ENCODE measurements at regions not wholly inside any gene's neighbourhood (a gene's known extent, or its start where the extent isn't known, plus 50 kb on each side); places are given as distances from the start of the nearest gene placed in this dataset.

GRCh38 chr17:69724238-69724637 is 309.7 kb downstream of the MAP2K6 start:
- CTCF ChIA-PET = interaction anchor here (1.3 to 1.4 kb wide), 2 partner anchors 11 to 905 kb away, joined by 3 to 4 read pairs; no protein-coding TSS in a partner anchor
- POLR2A ChIA-PET = no interaction called here

GRCh38 chr17:69725146-69725545 is 310.6 kb downstream of the MAP2K6 start:
- WGBS (ENCODE audit: insufficient coverage) = no CpG with 5 or more reads among the region's 3 CpGs
- H3K9me3 ChIP-seq (ENCODE audit: control extremely low read depth in 1 of 5, control insufficient read depth in 4 of 5, insufficient read depth in 2 of 5, low read depth in 1 of 5, low read length in 4 of 5) = no peaks in the 10 kb centered on the region
- H3K27ac ChIP-seq (ENCODE audit: insufficient read depth in 1 of 2, low read depth in 1 of 2, low read length in 2 of 2, poor library complexity in 1 of 2, severe bottlenecking in 2 of 2) = no peak overlapping the region
- POLR2A ChIA-PET = no interaction called here
- peaks cover 0 to 16% (median 5%) of the 10 kb centered on the region in 4 experiments for H3K4me1 ChIP-seq (ENCODE audit: control extremely low read depth in 1 of 4, control insufficient read depth in 4 of 4, insufficient read depth in 4 of 4, low read length in 3 of 4)
- H3K27me3 ChIP-seq (replicated peaks in 2 of 5; ENCODE audit: control insufficient read depth in 4 of 5, insufficient read depth in 5 of 5, low read length in 4 of 5) = no peaks in the 10 kb centered on the region
- H3K36me3 ChIP-seq (ENCODE audit: control insufficient read depth in 4 of 4, insufficient read depth in 4 of 4, low read length in 3 of 4) = no peaks in the 10 kb centered on the region
- CTCF ChIA-PET = no interaction called here
- no peak for DNase-seq
- H3K4me3 ChIP-seq (ENCODE audit: control insufficient read depth in 1 of 7, extremely low read depth in 1 of 7, insufficient read depth in 4 of 7, low read depth in 2 of 7, low read length in 6 of 7) = no peak overlapping the region

More at GRCh38 chr17:69724238-69724637, 309.7 kb downstream of the MAP2K6 start:
- DNase-seq = no peak
- no CpG with 5 or more reads among the region's 1 CpG for WGBS (ENCODE audit: insufficient coverage)
- Histone ChIP-seq H3K9me3 (ENCODE audit: control extremely low read depth in 1 of 5, control insufficient read depth in 4 of 5, insufficient read depth in 2 of 5, low read depth in 1 of 5, low read length in 4 of 5) (no peaks in the 10 kb centered on the region), H3K4me3 (ENCODE audit: control insufficient read depth in 1 of 7, extremely low read depth in 1 of 7, insufficient read depth in 4 of 7, low read depth in 2 of 7, low read length in 6 of 7) (no peak overlapping the region), H3K4me1 (ENCODE audit: control extremely low read depth in 1 of 4, control insufficient read depth in 4 of 4, insufficient read depth in 4 of 4, low read length in 3 of 4) (peaks cover 0 to 7% (median under 1%) of the 10 kb centered on the region in 4 experiments), H3K36me3 (ENCODE audit: control insufficient read depth in 4 of 4, insufficient read depth in 4 of 4, low read length in 3 of 4) (no peaks in the 10 kb centered on the region), H3K27ac (ENCODE audit: insufficient read depth in 1 of 2, low read depth in 1 of 2, low read length in 2 of 2, poor library complexity in 1 of 2, severe bottlenecking in 2 of 2) (no peak overlapping the region), H3K27me3 (replicated peaks in 2 of 5; ENCODE audit: control insufficient read depth in 4 of 5, insufficient read depth in 5 of 5, low read length in 4 of 5) (no peaks in the 10 kb centered on the region)

- Histone ChIP-seq H3K4me3 (ENCODE audit: control insufficient read depth in 1 of 7, extremely low read depth in 1 of 7, insufficient read depth in 4 of 7, low read depth in 2 of 7, low read length in 6 of 7) (no peak overlapping the region), H3K4me1 (ENCODE audit: control extremely low read depth in 1 of 4, control insufficient read depth in 4 of 4, insufficient read depth in 4 of 4, low read length in 3 of 4) (peaks cover 0 to 21% (median 9%) of the 10 kb centered on the region in 4 experiments), H3K27ac (ENCODE audit: insufficient read depth in 1 of 2, low read depth in 1 of 2, low read length in 2 of 2, poor library complexity in 1 of 2, severe bottlenecking in 2 of 2) (no peak overlapping the region), H3K27me3 (replicated peaks in 2 of 5; ENCODE audit: control insufficient read depth in 4 of 5, insufficient read depth in 5 of 5, low read length in 4 of 5) (no peaks in the 10 kb centered on the region), H3K36me3 (ENCODE audit: control insufficient read depth in 4 of 4, insufficient read depth in 4 of 4, low read length in 3 of 4) (no peaks in the 10 kb centered on the region), H3K9me3 (ENCODE audit: control extremely low read depth in 1 of 5, control insufficient read depth in 4 of 5, insufficient read depth in 2 of 5, low read depth in 1 of 5, low read length in 4 of 5) (no peaks in the 10 kb centered on the region)
- WGBS (ENCODE audit: insufficient coverage) = no CpG with 5 or more reads among the region's 2 CpGs
- DNase-seq = no peak
- CTCF ChIA-PET = no interaction called here
- POLR2A ChIA-PET = no interaction called here
Measured at GRCh38 chr17:69728816-69729215, 314.3 kb downstream of the MAP2K6 start.

GRCh38 chr17:69729944-69730343 is 315.4 kb downstream of the MAP2K6 start:
- Histone ChIP-seq H3K27ac (ENCODE audit: insufficient read depth in 1 of 2, low read depth in 1 of 2, low read length in 2 of 2, poor library complexity in 1 of 2, severe bottlenecking in 2 of 2) (peak overlapping the region in 1 of 2 experiments; percentile 57), H3K4me1 (ENCODE audit: control extremely low read depth in 1 of 4, control insufficient read depth in 4 of 4, insufficient read depth in 4 of 4, low read length in 3 of 4) (peaks cover 0 to 21% (median 9%) of the 10 kb centered on the region in 4 experiments), H3K36me3 (ENCODE audit: control insufficient read depth in 4 of 4, insufficient read depth in 4 of 4, low read length in 3 of 4) (no peaks in the 10 kb centered on the region), H3K4me3 (ENCODE audit: control insufficient read depth in 1 of 7, extremely low read depth in 1 of 7, insufficient read depth in 4 of 7, low read depth in 2 of 7, low read length in 6 of 7) (no peak overlapping the region), H3K9me3 (ENCODE audit: control extremely low read depth in 1 of 5, control insufficient read depth in 4 of 5, insufficient read depth in 2 of 5, low read depth in 1 of 5, low read length in 4 of 5) (no peaks in the 10 kb centered on the region), H3K27me3 (replicated peaks in 2 of 5; ENCODE audit: control insufficient read depth in 4 of 5, insufficient read depth in 5 of 5, low read length in 4 of 5) (no peaks in the 10 kb centered on the region)
- CTCF ChIA-PET = no interaction called here
- DNase-seq = peak; percentile 15 to 85 (median 77)
- POLR2A ChIA-PET = no interaction called here

DNA sequence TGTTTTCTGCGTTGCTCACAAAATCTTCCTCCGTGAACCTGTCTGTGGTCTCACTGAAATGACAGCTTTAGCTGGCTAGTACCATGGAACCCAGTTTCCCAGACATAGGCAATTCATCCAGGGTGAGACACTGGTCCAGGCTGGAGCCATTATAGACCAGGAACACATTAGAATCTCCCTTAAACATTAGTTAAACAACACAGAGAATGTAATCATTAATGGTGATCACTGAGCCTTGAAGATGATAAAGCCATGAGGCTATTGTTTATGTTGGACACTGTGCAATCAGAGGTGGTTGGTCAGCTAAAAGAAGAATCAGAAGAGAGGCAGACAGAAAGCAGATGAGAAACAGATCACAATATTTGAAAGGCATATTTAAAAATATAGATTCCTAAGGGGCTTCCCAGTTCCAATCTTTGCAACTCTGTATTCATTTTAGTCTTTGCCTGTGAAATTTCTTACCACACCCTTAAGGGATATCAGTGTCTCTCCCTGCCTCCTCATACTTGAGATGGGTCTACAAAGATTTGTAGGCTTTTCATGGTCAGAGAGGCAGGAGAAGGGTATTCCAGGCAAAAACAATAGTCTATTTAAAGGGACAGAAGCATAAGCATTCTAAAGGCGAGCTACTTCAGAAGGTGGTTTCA is 317.9 kb downstream of the MAP2K6 start:
- 93% methylated on average over 3 of the region's 3 CpGs for WGBS (ENCODE audit: insufficient coverage)
- DNase-seq = no peak
- POLR2A ChIA-PET = no interaction called here

DNA sequence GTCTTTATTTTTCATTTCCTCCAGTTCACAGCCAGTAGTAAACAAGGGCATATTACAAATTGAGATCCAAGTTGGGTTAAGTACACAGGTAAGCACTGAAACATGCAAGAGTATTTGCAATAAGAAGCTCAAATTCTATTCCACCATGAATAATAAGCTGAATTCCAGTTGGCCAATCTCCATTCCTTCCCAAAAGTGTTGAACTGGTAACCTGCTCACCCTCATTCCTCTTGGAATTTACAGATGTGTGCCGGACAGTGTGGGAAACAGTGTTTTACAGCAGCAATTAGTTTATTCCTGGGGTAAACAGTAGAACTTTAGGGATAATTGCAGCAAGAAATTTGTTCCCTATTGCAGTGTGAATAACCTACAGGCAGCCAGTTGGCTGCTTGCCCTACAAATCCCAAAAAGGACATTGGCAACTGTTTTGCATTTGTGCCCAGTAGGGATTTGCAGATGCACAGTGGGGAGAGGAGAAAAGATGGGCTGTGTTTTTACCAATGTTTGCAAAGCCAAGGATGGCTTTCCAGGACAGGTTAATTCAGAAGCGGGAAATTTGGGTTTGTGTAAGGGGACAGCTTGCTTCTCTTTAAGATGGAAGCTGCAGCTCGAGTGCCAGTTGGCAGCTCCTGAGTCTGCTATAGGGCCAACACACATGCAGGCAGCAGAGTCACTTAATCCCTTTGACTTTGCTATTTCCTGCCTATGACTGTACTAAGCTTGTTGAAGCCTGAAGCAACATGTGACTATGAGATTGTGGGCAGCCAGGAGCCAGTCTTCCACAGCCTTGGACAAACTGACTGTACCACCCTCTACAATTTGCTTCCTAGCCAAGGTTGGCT is 318.9 kb downstream of the MAP2K6 start:
- CTCF ChIA-PET = no interaction called here
- no peak overlapping the region for H3K4me3 ChIP-seq (ENCODE audit: control insufficient read depth in 1 of 7, extremely low read depth in 1 of 7, insufficient read depth in 4 of 7, low read depth in 2 of 7, low read length in 6 of 7)
- peaks cover 0 to 19% (median 9%) of the 10 kb centered on the region in 4 experiments for H3K4me1 ChIP-seq (ENCODE audit: control extremely low read depth in 1 of 4, control insufficient read depth in 4 of 4, insufficient read depth in 4 of 4, low read length in 3 of 4)
- POLR2A ChIA-PET = interaction anchor here (0.6 kb wide), 1 partner anchor 37 kb away, joined by 3 read pairs; no protein-coding TSS in a partner anchor
- peak in 1 of 3 donors; percentile 3 for DNase-seq
- 81% methylated on average over 3 of the region's 3 CpGs for WGBS (ENCODE audit: insufficient coverage)
- H3K27ac ChIP-seq (ENCODE audit: insufficient read depth in 1 of 2, low read depth in 1 of 2, low read length in 2 of 2, poor library complexity in 1 of 2, severe bottlenecking in 2 of 2) = no peak overlapping the region
- peaks cover 0 to 2% (median 0%) of the 10 kb centered on the region in 5 experiments for H3K9me3 ChIP-seq (ENCODE audit: control extremely low read depth in 1 of 5, control insufficient read depth in 4 of 5, insufficient read depth in 2 of 5, low read depth in 1 of 5, low read length in 4 of 5)
- no peaks in the 10 kb centered on the region for H3K27me3 ChIP-seq (replicated peaks in 2 of 5; ENCODE audit: control insufficient read depth in 4 of 5, insufficient read depth in 5 of 5, low read length in 4 of 5)
- H3K36me3 ChIP-seq (ENCODE audit: control insufficient read depth in 4 of 4, insufficient read depth in 4 of 4, low read length in 3 of 4) = no peaks in the 10 kb centered on the region

More for the DNA sequence above, 317.9 kb downstream of the MAP2K6 start:
- no peak overlapping the region for H3K4me3 ChIP-seq (ENCODE audit: control insufficient read depth in 1 of 7, extremely low read depth in 1 of 7, insufficient read depth in 4 of 7, low read depth in 2 of 7, low read length in 6 of 7)
- H3K9me3 ChIP-seq (ENCODE audit: control extremely low read depth in 1 of 5, control insufficient read depth in 4 of 5, insufficient read depth in 2 of 5, low read depth in 1 of 5, low read length in 4 of 5) = peaks cover 0 to 2% (median 0%) of the 10 kb centered on the region in 5 experiments
- no peak overlapping the region for H3K27ac ChIP-seq (ENCODE audit: insufficient read depth in 1 of 2, low read depth in 1 of 2, low read length in 2 of 2, poor library complexity in 1 of 2, severe bottlenecking in 2 of 2)
- H3K36me3 ChIP-seq (ENCODE audit: control insufficient read depth in 4 of 4, insufficient read depth in 4 of 4, low read length in 3 of 4) = no peaks in the 10 kb centered on the region
- H3K27me3 ChIP-seq (replicated peaks in 2 of 5; ENCODE audit: control insufficient read depth in 4 of 5, insufficient read depth in 5 of 5, low read length in 4 of 5) = no peaks in the 10 kb centered on the region
- H3K4me1 ChIP-seq (ENCODE audit: control extremely low read depth in 1 of 4, control insufficient read depth in 4 of 4, insufficient read depth in 4 of 4, low read length in 3 of 4) = peaks cover 0 to 21% (median 9%) of the 10 kb centered on the region in 4 experiments
- CTCF ChIA-PET = no interaction called here

DNA sequence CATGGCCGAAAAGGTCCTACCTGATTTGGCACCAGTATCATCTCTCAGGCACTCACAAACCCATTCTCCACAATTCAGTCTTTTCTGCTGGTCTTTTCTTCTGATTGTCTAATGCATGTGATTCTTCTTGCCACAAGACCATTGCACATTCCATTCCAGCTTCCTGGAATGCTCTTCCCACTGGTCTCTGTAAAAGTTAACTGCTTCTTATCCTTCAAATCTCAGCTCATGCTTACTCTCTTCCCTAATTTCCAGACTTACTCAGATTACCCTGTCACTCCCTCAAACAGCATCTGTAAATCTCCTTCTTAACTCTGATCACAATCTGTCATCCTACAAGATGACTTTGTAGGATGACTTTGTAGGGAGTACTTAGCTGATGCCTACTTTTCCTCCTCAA is 320.2 kb downstream of the MAP2K6 start:
- H3K4me3 ChIP-seq (ENCODE audit: control insufficient read depth in 1 of 7, extremely low read depth in 1 of 7, insufficient read depth in 4 of 7, low read depth in 2 of 7, low read length in 6 of 7) = no peak overlapping the region
- no peak for DNase-seq
- H3K36me3 ChIP-seq (ENCODE audit: control insufficient read depth in 4 of 4, insufficient read depth in 4 of 4, low read length in 3 of 4) = no peaks in the 10 kb centered on the region
- no peak overlapping the region for H3K27ac ChIP-seq (ENCODE audit: insufficient read depth in 1 of 2, low read depth in 1 of 2, low read length in 2 of 2, poor library complexity in 1 of 2, severe bottlenecking in 2 of 2)
- POLR2A ChIA-PET = no interaction called here
- H3K27me3 ChIP-seq (replicated peaks in 2 of 5; ENCODE audit: control insufficient read depth in 4 of 5, insufficient read depth in 5 of 5, low read length in 4 of 5) = no peaks in the 10 kb centered on the region
- 100% methylated on average over 1 of the region's 1 CpG for WGBS (ENCODE audit: insufficient coverage)
- CTCF ChIA-PET = interaction anchor here (0.7 to 1.0 kb wide), 2 partner anchors 11 to 443 kb away, joined by 3 read pairs; no protein-coding TSS in a partner anchor
- peaks cover 0 to 10% (median 6%) of the 10 kb centered on the region in 4 experiments for H3K4me1 ChIP-seq (ENCODE audit: control extremely low read depth in 1 of 4, control insufficient read depth in 4 of 4, insufficient read depth in 4 of 4, low read length in 3 of 4)
- peaks cover 0 to 6% (median 2%) of the 10 kb centered on the region in 5 experiments for H3K9me3 ChIP-seq (ENCODE audit: control extremely low read depth in 1 of 5, control insufficient read depth in 4 of 5, insufficient read depth in 2 of 5, low read depth in 1 of 5, low read length in 4 of 5)

All from common myeloid progenitor, CD34-positive (primary cell).